Dedifferentiated amniotic fluid mesenchymal stem cell (primary cell): ENCODE measurements at regions not wholly inside any gene's neighbourhood (a gene's known extent, or its start where the extent isn't known, plus 50 kb on each side); places are given as distances from the start of the nearest gene placed in this dataset.
A peak's percentile ranks its signal among the peaks of the same experiment; 100 is the strongest.
"Not testable (repeated sequence)": the region's sequence is repeated elsewhere in the genome, so short reads cannot be mapped to it uniquely, and the experiment has no call there.

Experiments
- DNase-seq: peaks from one replicate; pipeline ENCODE4 v3.0.0-alpha.2; 2016; ENCODE audit errors: extremely low spot score

DNA sequence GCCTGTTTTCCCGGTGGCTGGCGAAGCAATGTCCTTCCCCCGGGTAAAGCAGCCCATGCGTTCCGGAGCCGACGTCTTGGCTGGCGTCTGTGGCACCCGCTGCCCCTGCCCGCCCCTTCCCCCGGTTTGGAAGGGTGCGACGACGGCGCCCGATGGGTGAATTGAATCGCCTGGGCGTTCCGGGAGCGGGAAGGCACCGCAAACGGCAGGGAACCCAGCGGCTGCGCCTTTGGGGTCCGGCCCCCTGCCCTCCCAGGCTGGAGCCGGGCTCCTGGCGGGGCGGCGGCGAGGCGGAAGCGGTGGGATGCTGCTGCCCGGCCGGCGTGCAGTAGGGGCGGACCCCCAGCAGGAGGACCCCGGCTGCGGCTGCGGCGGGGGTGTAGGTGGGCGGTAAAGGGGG lies 123.6 kb upstream of the RHOU start:
- not testable (repeated sequence) for DNase-seq

DNA sequence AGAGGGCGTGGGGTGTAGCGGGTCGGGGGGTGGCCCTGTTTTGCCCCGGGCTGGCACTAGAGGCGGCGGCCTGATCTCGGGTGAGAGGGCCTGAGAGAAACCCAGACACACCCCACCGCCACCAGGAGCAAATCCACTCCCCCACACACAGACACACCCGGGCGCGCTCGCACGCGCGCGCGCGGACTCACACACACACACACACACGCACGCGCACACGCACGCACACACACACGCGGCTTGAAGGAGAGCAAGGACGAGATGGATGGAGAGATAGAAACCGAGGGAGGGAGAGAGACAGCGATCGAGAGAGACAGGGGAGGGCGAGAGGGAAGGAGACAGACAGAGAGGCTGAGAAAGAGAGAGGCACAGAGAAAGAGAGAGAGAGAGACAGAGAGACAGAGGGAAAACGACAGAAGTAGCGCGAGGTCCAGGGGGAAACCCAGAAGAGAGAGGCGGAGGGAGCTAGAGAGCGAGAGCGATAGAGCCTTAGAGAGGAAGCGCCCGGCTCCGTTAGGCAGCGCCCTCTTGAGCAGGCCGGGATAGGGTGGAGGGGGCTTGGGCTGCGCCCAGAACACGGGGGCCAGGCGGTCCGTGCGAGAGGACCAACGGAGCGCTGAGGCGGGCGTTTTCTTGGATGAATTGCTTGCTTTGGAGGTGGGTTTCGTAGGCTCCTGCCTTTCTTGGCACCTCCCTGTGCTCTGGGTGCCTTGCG lies 113.1 kb upstream of the RHOU start:
- not testable (repeated sequence) for DNase-seq

DNA sequence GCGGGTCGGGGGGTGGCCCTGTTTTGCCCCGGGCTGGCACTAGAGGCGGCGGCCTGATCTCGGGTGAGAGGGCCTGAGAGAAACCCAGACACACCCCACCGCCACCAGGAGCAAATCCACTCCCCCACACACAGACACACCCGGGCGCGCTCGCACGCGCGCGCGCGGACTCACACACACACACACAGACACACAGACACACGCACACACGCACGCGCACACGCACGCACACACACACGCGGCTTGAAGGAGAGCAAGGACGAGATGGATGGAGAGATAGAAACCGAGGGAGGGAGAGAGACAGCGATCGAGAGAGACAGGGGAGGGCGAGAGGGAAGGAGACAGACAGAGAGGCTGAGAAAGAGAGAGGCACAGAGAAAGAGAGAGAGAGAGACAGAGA lies 108.8 kb upstream of the RHOU start:
- not testable (repeated sequence) for DNase-seq

DNA sequence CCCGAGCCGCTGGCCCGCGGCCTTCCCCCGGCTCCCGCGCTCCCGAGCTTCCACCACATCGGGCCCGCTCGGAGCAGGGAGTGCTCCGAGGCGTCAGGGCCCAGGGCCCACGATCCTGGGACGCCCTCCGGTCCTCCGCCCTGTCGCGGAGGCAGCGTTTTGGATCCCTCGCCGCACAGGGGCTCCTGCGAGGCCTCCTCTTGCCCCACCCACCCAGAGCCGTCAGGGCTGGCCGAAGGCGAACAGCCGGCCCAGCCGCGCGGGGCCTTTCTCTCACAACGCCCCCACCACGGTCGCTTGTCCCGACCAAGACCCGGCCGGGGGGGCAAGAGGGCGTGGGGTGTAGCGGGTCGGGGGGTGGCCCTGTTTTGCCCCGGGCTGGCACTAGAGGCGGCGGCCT lies 102.4 kb upstream of the RHOU start:
- not testable (repeated sequence) for DNase-seq

DNA sequence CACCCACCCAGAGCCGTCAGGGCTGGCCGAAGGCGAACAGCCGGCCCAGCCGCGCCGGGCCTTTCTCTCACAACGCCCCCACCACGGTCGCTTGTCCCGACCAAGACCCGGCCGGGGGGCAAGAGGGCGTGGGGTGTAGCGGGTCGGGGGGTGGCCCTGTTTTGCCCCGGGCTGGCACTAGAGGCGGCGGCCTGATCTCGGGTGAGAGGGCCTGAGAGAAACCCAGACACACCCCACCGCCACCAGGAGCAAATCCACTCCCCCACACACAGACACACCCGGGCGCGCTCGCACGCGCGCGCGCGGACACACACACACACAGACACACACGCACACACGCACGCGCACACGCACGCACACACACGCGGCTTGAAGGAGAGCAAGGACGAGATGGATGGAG lies 100.0 kb upstream of the RHOU start:
- not testable (repeated sequence) for DNase-seq

DNA sequence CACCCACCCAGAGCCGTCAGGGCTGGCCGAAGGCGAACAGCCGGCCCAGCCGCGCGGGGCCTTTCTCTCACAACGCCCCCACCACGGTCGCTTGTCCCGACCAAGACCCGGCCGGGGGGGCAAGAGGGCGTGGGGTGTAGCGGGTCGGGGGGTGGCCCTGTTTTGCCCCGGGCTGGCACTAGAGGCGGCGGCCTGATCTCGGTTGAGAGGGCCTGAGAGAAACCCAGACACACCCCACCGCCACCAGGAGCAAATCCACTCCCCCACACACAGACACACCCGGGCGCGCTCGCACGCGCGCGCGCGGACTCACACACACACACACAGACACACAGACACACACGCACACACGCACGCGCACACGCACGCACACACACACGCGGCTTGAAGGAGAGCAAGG lies 97.8 kb upstream of the RHOU start:
- DNase-seq, result not testable (repeated sequence)

DNA sequence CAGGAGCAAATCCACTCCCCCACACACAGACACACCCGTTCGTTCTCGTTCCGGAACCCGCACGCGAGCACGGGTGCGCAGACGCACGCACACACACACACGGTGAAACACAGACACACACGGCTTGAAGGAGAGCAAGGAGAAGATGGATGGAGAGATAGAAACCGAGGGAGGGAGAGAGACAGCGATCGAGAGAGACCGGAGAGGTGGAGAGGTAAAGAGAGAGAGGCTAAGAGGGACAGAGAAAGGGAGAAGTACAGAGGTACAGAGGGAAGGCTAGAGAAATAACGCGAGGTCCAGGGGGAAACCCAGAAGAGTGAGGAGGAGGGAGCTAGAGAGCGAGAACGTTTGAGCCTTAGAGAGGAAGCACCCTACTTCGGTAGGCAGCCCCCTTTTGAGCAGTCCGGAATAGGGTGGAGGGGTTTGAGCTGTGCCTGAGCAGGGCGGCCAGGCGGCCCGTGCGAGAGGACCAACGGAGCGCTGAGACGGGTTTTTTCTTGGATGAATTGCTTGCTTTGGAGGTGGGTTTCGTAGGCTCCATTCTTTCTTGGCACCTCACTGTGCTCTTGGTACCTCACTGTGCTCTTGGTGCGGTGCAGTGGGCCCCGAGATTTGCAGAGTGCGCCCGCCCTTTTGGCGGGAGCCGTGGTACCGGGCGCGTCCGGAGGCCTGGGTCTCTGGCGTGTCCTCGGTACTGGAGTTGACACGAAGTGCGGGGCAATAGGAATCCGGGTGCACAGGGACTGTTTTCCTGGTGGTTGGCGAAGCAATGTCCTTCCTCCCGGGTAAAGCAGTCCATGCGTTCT lies 88.4 kb upstream of the RHOU start:
- no peak for DNase-seq

DNA sequence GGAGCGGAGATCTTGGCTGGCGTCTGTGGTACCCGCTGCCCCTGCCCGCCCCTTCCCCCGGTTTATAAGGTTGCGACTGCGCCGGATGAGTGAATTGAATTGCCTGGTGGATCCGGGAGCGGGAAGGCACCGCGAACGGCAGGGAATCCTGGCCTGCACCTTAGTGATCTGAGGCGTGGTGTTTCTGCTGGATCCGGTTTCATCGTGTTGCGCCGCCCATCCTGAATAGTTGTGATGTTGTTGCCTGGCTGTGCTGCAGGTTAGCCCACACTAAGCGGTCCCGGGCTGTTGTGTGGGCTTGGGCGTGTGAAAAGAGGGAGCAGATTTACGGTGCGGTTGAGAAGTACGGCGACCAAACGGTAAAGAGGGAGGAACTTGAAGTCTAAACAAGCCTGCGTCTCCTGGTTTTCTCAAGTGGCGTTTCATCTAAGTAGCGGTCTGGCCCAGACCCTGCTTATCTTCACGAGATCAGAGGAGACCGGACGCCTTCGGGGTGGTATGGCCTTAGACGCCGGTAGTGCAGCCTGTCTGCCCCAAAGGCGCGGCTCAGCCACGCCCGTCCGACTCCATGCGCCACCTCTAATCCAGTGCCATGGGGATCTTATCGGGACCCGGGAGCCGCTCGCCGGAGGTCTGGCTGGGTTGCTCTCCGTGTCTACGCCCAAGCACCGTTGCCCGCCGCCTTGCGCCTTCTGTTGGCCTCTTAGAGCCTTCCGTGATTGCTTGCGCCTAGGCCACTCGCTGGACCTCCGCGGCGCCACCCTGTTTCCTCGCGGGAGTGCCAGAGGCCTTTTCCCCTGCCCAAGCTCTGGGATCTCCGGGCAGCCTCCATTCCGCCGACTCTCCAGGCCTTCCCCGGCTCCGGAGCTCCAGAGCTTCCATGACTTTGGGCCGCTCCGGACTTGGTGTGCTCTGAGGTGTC lies 87.5 kb upstream of the RHOU start:
- DNase-seq, result no peak

DNA sequence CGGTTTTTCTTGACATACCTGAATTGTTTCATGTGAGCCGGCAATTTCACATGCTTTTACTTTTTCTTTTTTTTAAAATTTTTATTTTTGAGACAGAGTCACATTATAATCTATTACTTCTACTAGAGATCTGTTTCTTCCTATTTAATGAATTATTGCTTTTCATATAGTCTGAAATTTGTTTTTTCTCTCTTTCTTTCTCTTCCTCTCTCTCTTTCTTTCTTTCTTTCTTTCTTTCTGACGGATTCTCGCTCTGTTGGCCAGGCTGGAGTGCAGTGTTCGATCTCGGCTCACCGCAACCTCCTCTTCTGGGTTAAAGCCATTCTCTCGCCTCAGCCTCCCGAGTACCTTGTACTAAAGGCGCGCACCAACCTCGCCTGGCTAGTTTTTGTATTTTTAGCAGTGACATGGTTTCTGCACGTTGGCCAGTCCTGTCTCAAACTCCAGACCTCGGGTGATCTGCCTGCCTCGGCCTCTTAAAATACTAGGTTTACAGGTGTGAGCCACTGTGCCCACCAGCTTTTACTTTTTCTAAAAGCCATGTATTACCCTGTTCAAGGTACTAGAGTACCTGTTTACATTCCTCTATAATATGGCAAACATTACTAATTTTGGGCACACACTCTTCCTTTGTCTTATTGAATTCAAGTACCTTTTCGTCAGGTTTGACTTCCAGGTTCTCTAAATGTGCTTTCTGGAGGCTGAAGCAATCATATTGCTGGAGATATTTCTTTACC lies 86.5 kb upstream of the RHOU start:
- no peak for DNase-seq

DNA sequence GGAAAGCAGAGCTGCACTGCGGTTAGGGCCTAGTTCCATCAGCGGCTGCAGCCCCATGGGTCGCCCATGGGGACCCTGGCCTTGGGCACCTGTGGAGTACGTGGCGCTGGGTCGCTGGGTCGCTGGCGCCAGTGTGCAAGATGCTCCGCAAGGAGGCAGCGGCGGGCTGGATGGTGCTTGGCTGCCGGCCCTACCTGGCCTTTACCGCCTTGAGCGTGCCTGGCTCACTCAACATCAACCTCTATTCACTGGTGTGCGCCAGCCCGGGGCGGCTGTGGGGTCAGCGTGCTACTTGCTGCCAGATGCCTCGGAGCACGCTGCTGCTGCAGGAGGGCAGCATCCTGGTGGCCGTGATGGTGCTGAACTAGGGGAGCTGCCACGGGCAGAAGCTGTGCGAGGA lies 85.1 kb upstream of the RHOU start:
- no peak for DNase-seq

DNA sequence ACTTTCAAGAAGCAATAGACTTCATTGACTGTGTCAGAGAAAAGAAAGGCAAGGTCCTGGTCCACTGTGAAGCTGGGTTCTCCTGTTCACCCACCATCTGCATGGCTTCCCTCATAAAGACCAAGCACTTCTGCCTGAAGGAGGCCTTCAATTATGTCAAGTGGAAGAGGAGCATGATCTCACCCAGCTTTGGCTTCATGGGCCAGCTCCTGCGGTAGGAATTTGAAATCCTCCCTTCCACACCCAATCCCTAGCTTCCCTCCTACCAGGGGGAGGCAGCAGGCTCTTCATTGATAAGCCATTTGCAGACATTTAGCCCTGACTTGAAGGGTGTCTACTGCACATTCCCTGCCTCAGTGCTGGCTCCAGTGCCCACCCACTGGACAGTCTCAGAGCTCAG lies 84.3 kb upstream of the RHOU start:
- DNase-seq, result no peak

DNA sequence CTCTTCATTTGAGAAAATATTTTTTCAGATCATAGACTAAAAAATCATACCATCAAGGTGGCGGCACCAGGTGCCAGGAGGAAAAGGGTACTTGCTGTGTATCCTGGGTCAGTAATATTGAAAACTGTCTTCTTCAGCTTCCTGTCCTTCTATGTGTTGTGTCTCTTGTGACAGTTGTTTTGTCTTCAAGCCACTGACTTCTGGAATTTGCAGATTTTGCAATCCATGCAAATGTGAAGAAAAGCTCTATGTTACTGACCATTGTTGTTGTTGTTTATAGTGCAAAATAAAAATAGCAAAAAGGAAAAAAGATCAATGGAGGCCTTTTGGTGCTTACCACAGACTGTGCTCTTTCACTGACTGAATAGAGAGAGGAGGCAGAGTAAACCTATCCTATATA lies 83.2 kb upstream of the RHOU start:
- no peak for DNase-seq

DNA sequence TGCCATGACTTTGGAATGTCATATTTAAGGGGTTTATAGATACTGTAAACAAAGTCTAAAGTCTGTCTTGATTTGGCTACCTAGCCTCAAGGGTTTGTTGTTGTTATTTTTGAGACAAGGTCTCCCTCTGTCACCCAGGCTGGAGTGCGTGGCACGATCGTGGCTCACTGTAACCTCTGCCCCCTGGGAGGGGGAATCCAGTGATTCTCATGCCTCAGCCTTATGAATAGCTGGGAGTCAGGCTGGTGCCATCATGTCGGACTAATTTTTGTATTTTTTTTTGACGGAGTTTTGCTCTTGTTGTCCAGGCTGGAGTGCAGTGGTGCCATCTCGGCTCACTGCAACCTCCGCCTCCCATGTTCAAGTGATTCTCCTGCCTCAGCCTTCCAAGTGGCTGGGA lies 82.2 kb upstream of the RHOU start:
- DNase-seq, result not testable (repeated sequence)

DNA sequence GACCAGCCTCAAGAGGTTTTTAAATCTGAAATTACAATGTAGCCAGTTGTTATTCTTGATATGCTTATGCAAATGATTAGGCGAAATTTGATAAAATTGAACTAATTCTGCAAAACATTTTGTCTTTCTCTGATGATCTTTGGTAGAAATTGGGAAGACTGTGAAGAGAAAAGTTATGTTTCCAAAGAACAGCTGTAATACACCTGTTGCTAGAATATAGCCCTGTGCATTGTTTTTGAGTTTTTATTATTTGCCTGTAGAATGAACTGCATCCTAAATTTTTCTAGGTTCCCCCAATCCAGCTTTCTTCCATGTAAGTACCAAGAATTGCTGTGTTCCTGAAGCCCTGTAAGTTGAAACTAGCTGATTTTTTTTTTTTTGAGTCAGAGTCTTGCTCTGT lies 81.5 kb upstream of the RHOU start:
- DNase-seq, result no peak

DNA sequence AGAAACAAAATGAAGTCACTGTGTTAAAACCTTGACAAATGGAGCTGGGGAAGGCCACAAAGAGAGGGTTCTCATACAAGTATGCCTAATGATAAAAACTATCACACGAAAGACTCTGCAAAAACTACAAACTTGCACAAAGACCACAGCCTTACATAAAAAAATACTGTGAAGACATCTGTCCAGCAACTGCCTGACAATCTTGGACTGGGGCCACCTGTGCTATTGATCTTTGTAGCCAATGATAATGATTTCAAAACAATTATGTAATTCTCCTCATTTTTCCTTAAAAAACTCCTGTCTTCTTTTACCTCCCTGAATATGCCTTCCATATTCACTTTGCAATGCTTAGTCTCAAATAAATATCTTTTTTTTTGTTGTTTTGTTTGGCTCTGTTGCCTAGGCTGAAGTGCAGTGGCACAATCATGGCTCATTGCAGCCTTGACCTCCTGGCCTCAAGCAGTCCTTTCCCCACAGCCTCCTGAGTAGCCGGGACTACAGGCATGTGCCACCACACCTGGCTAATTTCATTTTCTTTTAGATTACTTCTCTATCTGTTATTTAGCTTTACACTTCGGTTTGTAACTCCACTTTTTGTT lies 79.4 kb upstream of the RHOU start:
- no peak for DNase-seq

DNA sequence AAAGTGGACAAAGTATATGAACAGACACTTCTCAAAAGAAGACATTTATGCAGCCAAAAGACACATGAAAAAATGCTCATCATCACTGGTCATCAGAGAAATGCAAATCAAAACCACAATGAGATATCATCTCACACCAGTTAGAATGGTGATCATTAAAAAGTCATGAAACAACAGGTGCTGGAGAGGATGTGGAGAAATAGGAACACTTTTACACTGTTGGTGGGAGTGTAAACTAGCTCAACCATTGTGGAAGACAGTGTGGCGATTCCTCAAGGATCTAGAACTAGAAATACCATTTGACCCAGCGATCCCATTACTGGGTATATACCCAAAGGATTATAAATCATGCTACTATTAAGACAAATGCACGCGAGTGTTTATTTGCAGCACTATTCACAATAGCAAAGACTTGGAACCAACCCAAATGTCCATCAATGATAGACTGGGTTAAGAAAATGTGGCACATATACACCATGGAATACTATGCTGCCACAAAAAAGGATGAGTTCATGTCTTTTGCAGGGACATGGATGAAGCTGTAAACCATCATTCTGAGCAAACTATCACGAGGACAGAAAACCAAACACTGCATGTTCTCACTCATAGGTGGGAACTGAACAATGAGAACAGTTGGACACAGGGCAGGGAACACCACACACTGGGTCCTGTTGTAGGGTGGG lies 73.1 kb upstream of the RHOU start:
- DNase-seq, result not testable (repeated sequence)

DNA sequence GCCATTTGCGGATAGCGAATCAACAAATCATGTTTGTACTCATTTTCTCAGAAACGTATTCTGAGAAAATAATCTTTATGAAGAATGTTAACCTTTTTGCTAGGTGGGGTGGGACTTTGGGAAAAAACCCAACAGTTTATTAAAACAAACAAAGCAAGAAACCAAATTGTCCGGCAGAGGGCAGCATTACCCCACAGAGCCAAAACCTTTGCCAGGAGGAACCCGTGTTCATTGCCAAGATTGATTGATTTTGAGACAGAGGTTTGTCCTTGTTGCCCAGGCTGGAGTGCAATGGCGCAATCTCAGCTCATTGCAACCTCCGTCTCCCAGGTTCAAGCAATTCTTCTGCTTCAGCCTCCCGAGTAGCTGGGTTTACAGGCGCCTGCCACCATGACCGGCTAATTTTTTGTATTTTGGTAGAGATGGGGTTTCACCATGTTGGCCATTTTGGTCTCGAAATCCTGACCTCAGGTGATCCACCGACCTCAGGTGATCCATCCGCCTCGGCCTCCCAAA lies 70.8 kb upstream of the RHOU start:
- peak; percentile 74 for DNase-seq

DNA sequence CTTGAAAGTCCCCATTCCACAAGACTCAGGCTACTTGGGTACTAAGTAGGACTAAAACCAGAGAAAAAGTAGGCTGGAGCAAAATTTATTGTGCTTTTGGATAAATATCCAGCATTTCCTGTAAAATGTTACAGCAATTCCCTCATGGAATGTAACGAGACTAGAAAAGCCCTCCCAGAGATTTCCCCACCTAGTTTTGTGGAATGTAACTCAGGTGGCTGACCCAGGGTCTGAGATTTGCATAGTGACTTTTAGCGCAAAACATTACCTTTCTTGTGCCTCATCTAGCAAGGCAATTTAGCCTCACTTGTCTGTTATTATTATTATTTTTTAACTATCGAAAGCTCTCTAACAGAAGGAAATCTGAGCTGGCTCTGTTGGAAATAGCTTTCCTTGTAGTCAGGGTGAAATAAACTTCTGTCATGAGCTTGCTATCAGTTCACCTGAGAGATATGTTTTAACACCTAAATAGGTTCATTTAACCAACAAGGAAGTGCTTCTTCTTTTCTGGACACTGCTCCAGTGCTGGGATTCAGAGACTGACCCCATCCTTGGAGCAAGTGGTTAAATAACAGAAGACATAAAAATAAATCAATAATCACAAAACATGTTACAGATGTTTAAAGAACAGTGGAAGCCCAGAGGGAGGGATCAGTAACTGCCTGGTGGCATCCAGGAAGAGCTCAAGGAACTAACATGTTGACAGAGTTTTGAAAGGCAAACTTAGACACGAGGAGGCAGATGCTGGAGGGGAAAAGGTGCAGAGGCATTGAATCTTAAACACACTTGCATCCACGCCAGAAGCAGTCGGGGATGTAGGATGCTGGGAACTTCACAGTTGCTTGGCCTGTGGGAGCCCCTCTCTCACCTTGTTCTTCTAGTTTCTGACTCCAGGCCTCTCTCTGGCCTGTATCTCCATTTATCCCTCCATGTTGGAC lies 68.3 kb upstream of the RHOU start:
- no peak for DNase-seq

DNA sequence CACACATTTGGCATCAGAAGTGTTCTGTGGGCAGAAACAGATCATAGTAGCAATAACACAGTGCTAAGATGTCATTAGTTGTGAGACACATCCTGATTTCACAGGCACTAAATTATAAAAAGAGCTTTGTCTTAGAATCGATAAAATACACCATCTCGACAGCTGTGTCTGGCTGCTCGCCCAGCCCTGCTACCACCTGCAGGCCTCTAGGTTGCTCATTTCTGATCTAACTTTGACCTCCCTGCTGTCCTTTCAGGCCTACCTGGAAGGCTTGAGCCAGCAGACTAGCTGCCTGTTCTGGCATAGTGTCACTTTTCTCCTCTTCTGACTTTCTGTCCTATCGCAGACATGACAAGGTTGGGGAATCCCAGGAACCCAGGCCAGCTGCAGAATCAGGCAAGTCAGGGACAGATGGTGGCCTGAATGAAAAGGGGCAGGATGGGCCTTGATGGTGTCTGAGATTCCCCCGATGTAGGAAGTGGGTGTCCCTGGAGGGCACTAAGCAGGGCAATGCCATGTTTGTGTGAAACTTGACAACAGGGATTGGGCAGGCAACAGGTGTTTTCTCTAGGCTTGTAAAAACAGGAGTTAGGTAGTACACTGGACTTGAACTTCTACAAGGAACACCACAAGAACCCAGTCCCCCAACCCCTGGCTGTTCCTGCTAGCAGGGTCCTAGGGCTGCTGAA lies 66.6 kb upstream of the RHOU start:
- no peak for DNase-seq
